Endodermal cell (in vitro differentiated cells): ENCODE measurements at regions not wholly inside any gene's neighbourhood (a gene's known extent, or its start where the extent isn't known, plus 50 kb on each side); places are given as distances from the start of the nearest gene placed in this dataset.
"Not testable (repeated sequence)": the region's sequence is repeated elsewhere in the genome, so short reads cannot be mapped to it uniquely, and the experiment has no call there.

Experiments
- DNase-seq: peaks from one replicate; pipeline ENCODE4 v3.0.0-alpha.2; 2017
- H3K27ac ChIP-seq: 2 replicates; pipeline ENCODE4 v1.5.1; 2013; ENCODE audit warnings: mild to moderate bottlenecking, low read depth, low read length, moderate library complexity
- H3K27me3 ChIP-seq: 2 replicates; pipeline ENCODE4 v1.6.1; 2013; ENCODE audit warnings: mild to moderate bottlenecking, low read length, moderate library complexity; ENCODE audit not compliant: insufficient read depth, control insufficient read depth, poor library complexity, severe bottlenecking
- H3K36me3 ChIP-seq: 2 replicates; pipeline ENCODE4 v1.7.0; 2013; ENCODE audit warnings: mild to moderate bottlenecking, low read length, moderate library complexity; ENCODE audit not compliant: control insufficient read depth, insufficient read depth
- H3K4me1 ChIP-seq: one replicate; pipeline ENCODE4 v1.7.0; 2013; ENCODE audit warnings: low read length; ENCODE audit not compliant: control insufficient read depth, insufficient read depth
- H3K4me3 ChIP-seq: 2 replicates; pipeline ENCODE4 v1.5.1; 2013; ENCODE audit warnings: mild to moderate bottlenecking, low read length, moderate library complexity
- H3K9ac ChIP-seq: 2 replicates; pipeline ENCODE4 v1.6.1; 2013; ENCODE audit warnings: mild to moderate bottlenecking, low read length, moderate library complexity; ENCODE audit not compliant: poor library complexity, severe bottlenecking; ENCODE audit errors: extremely low read depth
- H3K9me3 ChIP-seq: 2 replicates; pipeline ENCODE4 v1.6.1; 2013; ENCODE audit warnings: mild to moderate bottlenecking, low read length, moderate library complexity; ENCODE audit not compliant: control insufficient read depth
- H3K27ac Mint-ChIP-seq: 2 replicates; pipeline ENCODE4 v1.8.0; 2020; ENCODE audit warnings: mixed read lengths
- H3K27me3 Mint-ChIP-seq: 2 replicates; pipeline ENCODE4 v1.8.0; 2021; ENCODE audit warnings: mild to moderate bottlenecking, mixed read lengths; ENCODE audit not compliant: insufficient read depth
- H3K36me3 Mint-ChIP-seq: 2 replicates; pipeline ENCODE4 v1.8.0; 2020; ENCODE audit warnings: low read depth, mixed read lengths
- H3K4me1 Mint-ChIP-seq: 2 replicates; pipeline ENCODE4 v1.8.0; 2020; ENCODE audit warnings: mixed read lengths
- H3K4me3 Mint-ChIP-seq: 2 replicates; pipeline ENCODE4 v1.8.0; 2020; ENCODE audit warnings: mild to moderate bottlenecking, moderate library complexity, mixed read lengths
- H3K9me3 Mint-ChIP-seq: 2 replicates; pipeline ENCODE4 v1.8.0; 2020; ENCODE audit warnings: mild to moderate bottlenecking, mixed read lengths
- CTCF ChIP-seq: fragments of 200-600 bp; sonication (generic); conservative IDR thresholded peaks from 2 replicates; pipeline ENCODE4 v1.5.0; 2021; ENCODE audit warnings: antibody characterized with exemption, mild to moderate bottlenecking
- WGBS, 2 experiments: methylation state at CpG; one replicate each; pipeline versions ENCODE4 v1.1.5 to v1.1.7; 2013; ENCODE audit warnings: missing lambda C conversion rate in 2 of 2, mixed read lengths in 1 of 2; ENCODE audit not compliant: insufficient coverage in 1 of 2, insufficient read length in 1 of 2; 5-methylcytosine and 5-hydroxymethylcytosine counted together

GRCh38 chr3:194946091-194946490 is 260.4 kb downstream of the FAM43A start:
- WGBS, 2 experiments, result 86 to 94% methylated on average over 3 to 9 of the region's 9 CpGs
- H3K27ac ChIP-seq, result no peak overlapping the region
- no peak for TF ChIP-seq CTCF
- DNase-seq, result no peak
- Mint-ChIP-seq H3K4me1 (no peaks in the 10 kb centered on the region), H3K27ac (no peak overlapping the region), H3K27me3 (no peaks in the 10 kb centered on the region), H3K4me3 (no peak overlapping the region), H3K9me3 (peaks cover 4% of the 10 kb centered on the region), H3K36me3 (no peaks in the 10 kb centered on the region)
- H3K9me3 ChIP-seq, result no peaks in the 10 kb centered on the region
- no peaks in the 10 kb centered on the region for H3K36me3 ChIP-seq
- no peaks in the 10 kb centered on the region for H3K27me3 ChIP-seq
- no peak overlapping the region for H3K4me3 ChIP-seq
- H3K9ac ChIP-seq, result no peak overlapping the region
- no peaks in the 10 kb centered on the region for H3K4me1 ChIP-seq

GRCh38 chr3:194949592-194949991 is 263.9 kb downstream of the FAM43A start:
- TF ChIP-seq CTCF, result no peak
- no peaks in the 10 kb centered on the region for H3K4me1 Mint-ChIP-seq
- H3K9ac ChIP-seq, result no peak overlapping the region
- no peaks in the 10 kb centered on the region for H3K36me3 Mint-ChIP-seq
- H3K27me3 Mint-ChIP-seq, result no peaks in the 10 kb centered on the region
- no peaks in the 10 kb centered on the region for H3K4me1 ChIP-seq
- no peaks in the 10 kb centered on the region for H3K36me3 ChIP-seq
- H3K27ac ChIP-seq, result no peak overlapping the region
- no peak for DNase-seq
- no peak overlapping the region for H3K4me3 Mint-ChIP-seq
- no peak overlapping the region for H3K4me3 ChIP-seq
- no peak overlapping the region for H3K27ac Mint-ChIP-seq
- no peaks in the 10 kb centered on the region for H3K9me3 ChIP-seq
- no peaks in the 10 kb centered on the region for H3K27me3 ChIP-seq
- 59 to 86% methylated on average over 3 of the region's 3 CpGs for WGBS, 2 experiments
- peaks cover 3% of the 10 kb centered on the region for H3K9me3 Mint-ChIP-seq

GRCh38 chr3:194950906-194951628 is 265.4 kb downstream of the FAM43A start:
- Mint-ChIP-seq H3K36me3 (no peaks in the 10 kb centered on the region), H3K27me3 (peaks cover under 1% of the 10 kb centered on the region), H3K27ac (no peak overlapping the region), H3K4me1 (no peaks in the 10 kb centered on the region), H3K4me3 (no peak overlapping the region), H3K9me3 (peaks cover 3% of the 10 kb centered on the region)
- no peak overlapping the region for H3K4me3 ChIP-seq
- 94 to 98% methylated on average over 6 to 18 of the region's 18 CpGs for WGBS, 2 experiments
- H3K4me1 ChIP-seq, result no peaks in the 10 kb centered on the region
- H3K27ac ChIP-seq, result no peak overlapping the region
- H3K27me3 ChIP-seq, result no peaks in the 10 kb centered on the region
- TF ChIP-seq CTCF, result no peak
- H3K9me3 ChIP-seq, result no peaks in the 10 kb centered on the region
- no peak for DNase-seq
- H3K36me3 ChIP-seq, result no peaks in the 10 kb centered on the region
- no peak overlapping the region for H3K9ac ChIP-seq

GRCh38 chr3:194951629-194951920 is 265.9 kb downstream of the FAM43A start:
- not testable (repeated sequence) for H3K27ac ChIP-seq, H3K4me1 Mint-ChIP-seq, H3K4me3 ChIP-seq, H3K27me3 ChIP-seq, DNase-seq, H3K27ac Mint-ChIP-seq, H3K27me3 Mint-ChIP-seq, H3K9me3 Mint-ChIP-seq, H3K36me3 ChIP-seq, H3K36me3 Mint-ChIP-seq, H3K9ac ChIP-seq, H3K4me1 ChIP-seq, H3K4me3 Mint-ChIP-seq, H3K9me3 ChIP-seq
- 94 to 96% methylated on average over 7 to 9 of the region's 9 CpGs for WGBS, 2 experiments
